ENCODE measurements at regions not wholly inside any gene's neighbourhood (a gene's known extent, or its start where the extent isn't known, plus 50 kb on each side); places are given as distances from the start of the nearest gene placed in this dataset.
"Not testable (repeated sequence)": the region's sequence is repeated elsewhere in the genome, so short reads cannot be mapped to it uniquely, and the experiment has no call there.

GRCh38 chrX:144129511-144129910 is 245.6 kb downstream of the UBE2NL start:
- not testable (repeated sequence) for TF ChIP-seq PHF8 (IDR thresholded peaks at IDR 0.05; ENCODE audit: borderline replicate concordance, low read length); MEIS2 (IDR thresholded peaks at IDR 0.05; ENCODE audit: partially characterized antibody); SREBF1 (IDR thresholded peaks at IDR 0.05; ENCODE audit: borderline replicate concordance, low read depth, low read length); PHTF2 (CRISPR knock-in tag; IDR thresholded peaks at IDR 0.05); SP1 (CRISPR knock-in tag; IDR thresholded peaks at IDR 0.05); ZC3H4 (CRISPR knock-in tag; IDR thresholded peaks at IDR 0.05; ENCODE audit: borderline replicate concordance); FIP1L1 (IDR thresholded peaks at IDR 0.05; ENCODE audit: low read depth, low read length, poor library complexity, severe bottlenecking); SMC3 (conservative IDR thresholded peaks at IDR 0.05; ENCODE audit: insufficient read depth, low read depth, low read length); RAD21 (CRISPR knock-in tag; conservative IDR thresholded peaks at IDR 0.05 in 1 of 2, IDR thresholded peaks at IDR 0.05 in 1 of 2); RB1 (IDR thresholded peaks at IDR 0.05; ENCODE audit: low read depth); HDAC6 (IDR thresholded peaks at IDR 0.05; ENCODE audit: low read depth, low read length)
- TF ChIP-seq, protein P1, sequence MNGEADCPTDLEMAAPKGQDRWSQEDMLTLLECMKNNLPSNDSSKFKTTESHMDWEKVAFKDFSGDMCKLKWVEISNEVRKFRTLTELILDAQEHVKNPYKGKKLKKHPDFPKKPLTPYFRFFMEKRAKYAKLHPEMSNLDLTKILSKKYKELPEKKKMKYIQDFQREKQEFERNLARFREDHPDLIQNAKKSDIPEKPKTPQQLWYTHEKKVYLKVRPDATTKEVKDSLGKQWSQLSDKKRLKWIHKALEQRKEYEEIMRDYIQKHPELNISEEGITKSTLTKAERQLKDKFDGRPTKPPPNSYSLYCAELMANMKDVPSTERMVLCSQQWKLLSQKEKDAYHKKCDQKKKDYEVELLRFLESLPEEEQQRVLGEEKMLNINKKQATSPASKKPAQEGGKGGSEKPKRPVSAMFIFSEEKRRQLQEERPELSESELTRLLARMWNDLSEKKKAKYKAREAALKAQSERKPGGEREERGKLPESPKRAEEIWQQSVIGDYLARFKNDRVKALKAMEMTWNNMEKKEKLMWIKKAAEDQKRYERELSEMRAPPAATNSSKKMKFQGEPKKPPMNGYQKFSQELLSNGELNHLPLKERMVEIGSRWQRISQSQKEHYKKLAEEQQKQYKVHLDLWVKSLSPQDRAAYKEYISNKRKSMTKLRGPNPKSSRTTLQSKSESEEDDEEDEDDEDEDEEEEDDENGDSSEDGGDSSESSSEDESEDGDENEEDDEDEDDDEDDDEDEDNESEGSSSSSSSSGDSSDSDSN (IDR thresholded peaks at IDR 0.05; ENCODE audit: borderline replicate concordance in 1 of 2, low read depth in 2 of 2, low read length in 2 of 2): not testable (repeated sequence)
- TF ChIP-seq, protein P2, sequence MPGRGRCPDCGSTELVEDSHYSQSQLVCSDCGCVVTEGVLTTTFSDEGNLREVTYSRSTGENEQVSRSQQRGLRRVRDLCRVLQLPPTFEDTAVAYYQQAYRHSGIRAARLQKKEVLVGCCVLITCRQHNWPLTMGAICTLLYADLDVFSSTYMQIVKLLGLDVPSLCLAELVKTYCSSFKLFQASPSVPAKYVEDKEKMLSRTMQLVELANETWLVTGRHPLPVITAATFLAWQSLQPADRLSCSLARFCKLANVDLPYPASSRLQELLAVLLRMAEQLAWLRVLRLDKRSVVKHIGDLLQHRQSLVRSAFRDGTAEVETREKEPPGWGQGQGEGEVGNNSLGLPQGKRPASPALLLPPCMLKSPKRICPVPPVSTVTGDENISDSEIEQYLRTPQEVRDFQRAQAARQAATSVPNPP (IDR thresholded peaks at IDR 0.05; ENCODE audit: borderline replicate concordance, insufficient read depth, insufficient read length): not testable (repeated sequence)
